ENCODE measurements at regions not wholly inside any gene's neighbourhood (a gene's known extent, or its start where the extent isn't known, plus 50 kb on each side); places are given as distances from the start of the nearest gene placed in this dataset.

DNA sequence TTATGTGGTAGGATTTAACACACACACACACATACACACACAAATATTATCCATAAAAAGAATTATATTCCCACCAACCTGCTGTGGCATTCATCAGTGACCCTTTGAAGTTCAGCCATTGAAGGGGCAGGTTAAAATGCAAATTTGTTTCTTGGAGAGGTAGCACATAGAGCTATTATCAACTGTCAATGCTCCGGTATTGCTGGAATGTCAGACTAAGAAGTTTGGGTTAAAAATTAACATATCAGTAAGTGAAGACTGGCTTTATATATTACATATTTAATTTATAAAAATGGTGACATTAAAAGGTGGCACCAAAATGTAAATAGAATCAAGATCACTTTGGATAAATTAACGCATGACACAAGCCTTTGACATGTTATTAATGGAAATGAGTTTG is 207.3 kb downstream of the DAD1 start:
- TF ChIP-seq, protein P1, sequence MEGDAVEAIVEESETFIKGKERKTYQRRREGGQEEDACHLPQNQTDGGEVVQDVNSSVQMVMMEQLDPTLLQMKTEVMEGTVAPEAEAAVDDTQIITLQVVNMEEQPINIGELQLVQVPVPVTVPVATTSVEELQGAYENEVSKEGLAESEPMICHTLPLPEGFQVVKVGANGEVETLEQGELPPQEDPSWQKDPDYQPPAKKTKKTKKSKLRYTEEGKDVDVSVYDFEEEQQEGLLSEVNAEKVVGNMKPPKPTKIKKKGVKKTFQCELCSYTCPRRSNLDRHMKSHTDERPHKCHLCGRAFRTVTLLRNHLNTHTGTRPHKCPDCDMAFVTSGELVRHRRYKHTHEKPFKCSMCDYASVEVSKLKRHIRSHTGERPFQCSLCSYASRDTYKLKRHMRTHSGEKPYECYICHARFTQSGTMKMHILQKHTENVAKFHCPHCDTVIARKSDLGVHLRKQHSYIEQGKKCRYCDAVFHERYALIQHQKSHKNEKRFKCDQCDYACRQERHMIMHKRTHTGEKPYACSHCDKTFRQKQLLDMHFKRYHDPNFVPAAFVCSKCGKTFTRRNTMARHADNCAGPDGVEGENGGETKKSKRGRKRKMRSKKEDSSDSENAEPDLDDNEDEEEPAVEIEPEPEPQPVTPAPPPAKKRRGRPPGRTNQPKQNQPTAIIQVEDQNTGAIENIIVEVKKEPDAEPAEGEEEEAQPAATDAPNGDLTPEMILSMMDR (conservative IDR thresholded peaks at IDR 0.05 in 1 of 2, IDR thresholded peaks at IDR 0.05 in 1 of 2; ENCODE audit: extremely low read depth in 1 of 2, insufficient read depth in 1 of 2, low read depth in 1 of 2, low read length in 2 of 2) = no peak
- TF ChIP-seq EZH2 (IDR thresholded peaks at IDR 0.05; ENCODE audit: borderline replicate concordance, low read length) = no peak
